Esophagus muscularis mucosa (tissue), 4 donors: ENCODE measurements at regions not wholly inside any gene's neighbourhood (a gene's known extent, or its start where the extent isn't known, plus 50 kb on each side); places are given as distances from the start of the nearest gene placed in this dataset.

Source experiments
- CTCF ChIP-seq, 3 experiments: fragments of 200-600 bp in 2 of 3; fragments of 450-650 bp in 1 of 3; sonication (generic) in 2 of 3; IDR thresholded peaks; one replicate each; pipeline ENCODE4 v1.5.1; 2017 to 2019; ENCODE audit warnings: antibody characterized with exemption in 3 of 3, mild to moderate bottlenecking in 2 of 3, moderate library complexity in 1 of 3
- EP300 ChIP-seq: sonication (generic); formaldehyde crosslinking; IDR thresholded peaks from one replicate; pipeline ENCODE4 v1.6.1; 2017; ENCODE audit warnings: antibody characterized with exemption
- POLR2A ChIP-seq: fragments of 450-650 bp; IDR thresholded peaks from one replicate; pipeline ENCODE4 v1.6.1; 2017; ENCODE audit warnings: antibody characterized with exemption, moderate library complexity, mild to moderate bottlenecking, low read depth
- POLR2AphosphoS5 ChIP-seq, 2 donors: sonication (generic); formaldehyde crosslinking; IDR thresholded peaks; one replicate each; pipeline ENCODE4 v1.6.1; 2017; ENCODE audit warnings: antibody characterized with exemption in 2 of 2

GRCh38 chr14:32019276-32019675, 57.8 kb upstream of the ARHGAP5 start:
- TF ChIP-seq POLR2A, result no peak
- no peak for TF ChIP-seq CTCF (IDR thresholded peaks at IDR 0.05)
- no peak for TF ChIP-seq POLR2AphosphoS5 (IDR thresholded peaks at IDR 0.05)
- no peak for TF ChIP-seq EP300
